NCI-H526 treated with DMSO at 0.1 percent for 48 hours (cell line): ENCODE measurements at regions not wholly inside any gene's neighbourhood (a gene's known extent, or its start where the extent isn't known, plus 50 kb on each side); places are given as distances from the start of the nearest gene placed in this dataset.

Experiments used
- DNase-seq: peaks from one replicate; lab custom pipeline; 2025; lab: John Stamatoyannopoulos, UW

- DNase-seq = no peak
Observed at GRCh38 chr2:51505533-51505932, 473.6 kb upstream of the NRXN1 start.

GRCh38 chr2:51490576-51491234 is 458.8 kb upstream of the NRXN1 start:
- no peak for DNase-seq

- no peak for DNase-seq
Observed at GRCh38 chr2:51484605-51485004, 452.7 kb upstream of the NRXN1 start.

DNA sequence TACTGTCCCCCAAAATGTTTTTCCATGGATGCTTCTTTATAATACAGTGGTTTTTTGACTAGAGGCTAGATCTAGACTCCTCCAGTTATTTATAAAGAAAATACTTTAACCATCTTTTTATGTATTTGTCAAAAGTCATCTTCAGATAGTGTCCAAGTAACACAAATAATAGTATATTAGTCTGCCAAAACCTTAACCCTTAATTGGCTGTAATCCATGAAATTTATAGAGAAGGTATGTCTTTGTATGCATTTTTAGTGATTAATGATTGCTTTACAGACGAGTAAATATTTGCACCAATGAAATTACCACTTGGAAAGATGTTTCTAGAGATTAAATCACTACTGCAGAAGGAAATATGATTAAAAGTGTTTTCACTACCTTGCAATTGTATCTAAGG is 451.8 kb upstream of the NRXN1 start:
- no peak for DNase-seq

GRCh38 chr2:51472783-51473182 is 440.9 kb upstream of the NRXN1 start:
- DNase-seq = no peak

DNA sequence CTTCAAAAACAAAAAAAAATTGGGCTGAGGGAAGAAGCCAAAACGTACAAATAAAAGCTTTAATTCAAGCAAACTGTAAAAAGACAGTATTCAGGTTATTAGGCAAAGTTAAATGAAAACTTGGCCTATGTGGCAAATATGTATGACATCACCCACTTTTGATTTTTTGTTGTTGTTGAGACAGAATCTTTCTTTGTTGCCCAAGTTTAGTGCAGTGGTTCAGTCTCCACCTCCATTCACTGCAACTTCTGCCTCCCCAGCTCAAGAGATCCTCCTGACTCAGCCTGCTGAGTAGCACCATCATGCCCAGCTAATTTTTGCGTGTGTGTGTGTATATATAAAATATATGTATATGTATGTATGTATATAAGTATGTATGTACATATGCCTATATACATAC is 440.4 kb upstream of the NRXN1 start:
- DNase-seq = no peak

DNA sequence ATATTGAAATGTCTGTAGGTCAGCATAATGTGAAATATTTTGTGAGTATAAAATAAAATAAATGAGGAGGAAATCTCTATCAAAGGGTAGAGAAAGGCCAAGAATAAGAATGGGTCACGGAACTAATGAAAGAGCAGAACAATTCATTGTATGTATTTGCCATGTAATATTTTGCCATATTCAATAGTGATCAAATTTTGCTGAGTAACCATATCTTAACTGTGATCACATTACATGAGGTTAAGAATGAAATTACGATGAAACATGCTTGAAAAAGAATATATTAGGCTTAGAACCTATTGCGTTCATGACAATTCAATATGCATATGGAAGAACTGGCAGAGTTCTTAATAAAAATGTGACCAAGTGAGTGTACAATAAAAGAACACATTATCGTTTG is 437.2 kb upstream of the NRXN1 start:
- DNase-seq = no peak

- no peak for DNase-seq
Observed at GRCh38 chr2:51465326-51465725, 433.4 kb upstream of the NRXN1 start.

DNA sequence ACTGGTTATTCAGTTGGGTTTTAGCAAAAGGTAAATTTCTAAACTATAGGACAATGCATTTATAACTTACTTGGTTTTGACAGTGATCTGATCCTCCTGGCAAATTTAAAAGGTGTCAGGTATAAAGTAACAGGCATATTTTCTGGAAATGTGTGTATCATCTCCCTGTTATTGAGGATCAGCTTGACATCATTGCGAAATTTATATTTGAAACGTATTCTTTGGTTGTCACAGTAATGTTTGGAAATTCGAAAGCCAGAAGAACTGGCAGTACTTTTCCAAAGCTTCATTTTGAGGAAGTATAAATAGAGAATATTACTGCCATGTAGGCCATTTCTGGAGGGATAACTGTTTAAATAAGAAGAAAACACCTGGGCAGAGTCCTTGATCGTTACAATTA is 422.2 kb upstream of the NRXN1 start:
- no peak for DNase-seq

DNA sequence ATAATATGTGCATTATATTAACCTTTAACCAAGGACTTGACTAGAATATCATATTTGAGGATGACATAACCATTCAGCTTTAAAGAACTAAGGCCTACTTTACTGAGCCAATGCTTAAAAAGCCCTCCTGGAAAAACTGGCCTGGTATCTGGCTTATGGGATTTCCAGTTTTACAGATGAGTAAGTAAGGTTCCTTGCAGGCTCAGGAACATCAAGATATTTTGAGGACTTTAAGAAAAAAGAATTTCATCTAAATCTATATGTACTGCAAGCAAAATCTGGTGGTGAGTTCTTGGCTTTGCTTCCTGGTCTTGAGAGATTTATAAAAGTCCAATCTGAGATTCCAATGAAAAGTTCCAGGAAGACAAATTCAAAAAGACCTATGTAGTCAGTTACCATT is 417.0 kb upstream of the NRXN1 start:
- DNase-seq = no peak

DNA sequence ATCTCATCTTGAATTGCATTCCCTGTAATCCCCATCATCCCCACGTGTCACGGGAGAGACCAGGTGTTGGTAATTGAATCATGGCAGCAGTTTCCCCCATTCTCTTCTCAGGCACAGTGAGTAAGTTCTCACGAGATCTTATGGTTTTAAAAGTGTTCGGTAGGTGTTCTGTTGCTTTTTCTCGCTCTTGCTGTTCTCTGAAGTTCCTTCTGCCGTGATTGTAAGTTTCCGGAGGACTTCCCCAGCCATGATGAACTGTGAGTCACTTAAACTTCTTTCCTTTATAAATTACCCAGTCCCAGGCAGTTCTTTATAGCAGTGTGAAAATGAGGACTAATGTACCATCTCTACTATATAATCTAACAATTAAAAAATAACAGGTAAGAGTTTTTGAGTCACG is 409.9 kb upstream of the NRXN1 start:
- DNase-seq = no peak

DNA sequence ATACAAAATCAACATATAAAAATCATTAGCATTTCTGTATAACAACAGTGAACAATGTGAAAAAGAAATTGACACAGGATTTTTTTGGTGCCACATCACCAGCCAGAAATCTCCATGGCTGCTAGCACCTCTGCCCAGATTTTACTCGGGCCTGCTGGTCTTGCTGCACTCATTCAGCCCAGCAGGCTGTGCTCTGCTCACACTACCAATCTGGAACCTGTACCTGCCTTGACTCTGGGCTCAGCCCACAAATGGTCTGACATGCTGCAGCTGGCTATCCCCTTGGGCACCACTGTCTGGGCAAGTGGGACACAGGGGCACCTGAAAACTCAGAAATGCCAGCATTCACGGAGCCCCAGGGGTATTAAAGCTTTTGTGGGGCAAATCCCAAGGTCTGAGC is 392.5 kb upstream of the NRXN1 start:
- no peak for DNase-seq

- no peak for DNase-seq
Observed at GRCh38 chr2:51420511-51420910, 388.6 kb upstream of the NRXN1 start.

- DNase-seq = no peak
Observed at GRCh38 chr2:51413726-51414125, 381.8 kb upstream of the NRXN1 start.

- DNase-seq = peak; percentile 15
Observed at GRCh38 chr2:51410331-51410730, 378.4 kb upstream of the NRXN1 start.

GRCh38 chr2:51409920-51410319 is 378.0 kb upstream of the NRXN1 start:
- DNase-seq = no peak

DNA sequence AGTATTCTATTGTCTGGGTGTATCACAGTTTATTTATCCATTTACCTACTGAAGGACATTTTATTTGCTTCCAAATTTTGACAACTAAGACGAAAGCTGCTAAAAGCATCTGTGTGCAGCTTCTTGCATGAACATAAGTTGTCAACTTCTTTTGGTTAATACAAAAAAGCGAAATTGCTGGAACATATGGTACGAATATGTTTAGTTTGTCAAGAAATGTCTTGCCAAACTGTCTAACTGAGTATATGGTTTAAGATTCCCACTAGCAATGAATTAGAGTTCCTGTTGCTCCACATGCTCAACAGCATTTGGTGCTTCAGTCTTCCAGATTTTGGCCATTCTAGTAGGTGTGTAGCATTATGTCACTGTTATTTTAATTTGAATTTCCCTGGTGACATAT is 372.3 kb upstream of the NRXN1 start:
- DNase-seq = no peak

DNA sequence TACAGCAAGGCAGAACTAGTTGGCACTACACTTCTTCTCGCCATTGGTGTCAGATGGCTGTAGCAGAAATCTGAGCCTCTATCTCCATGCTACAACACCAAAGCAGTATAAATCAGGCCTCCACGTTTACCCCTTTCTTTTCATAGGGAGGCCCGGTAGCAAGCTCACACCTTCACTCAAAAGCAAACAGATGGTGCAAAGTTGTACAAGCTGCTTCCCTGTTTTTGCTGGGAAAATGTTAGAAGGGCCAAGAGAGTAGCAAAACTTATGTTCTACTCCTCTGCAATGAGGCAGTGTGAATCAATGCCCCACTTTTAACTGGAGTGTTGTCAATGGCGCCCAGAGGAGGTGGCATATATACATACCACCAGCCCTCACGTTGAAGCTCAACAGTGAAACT is 369.6 kb upstream of the NRXN1 start:
- DNase-seq = no peak

- DNase-seq = no peak
Observed at GRCh38 chr2:51387235-51387634, 355.3 kb upstream of the NRXN1 start.

GRCh38 chr2:51379997-51380396 is 348.1 kb upstream of the NRXN1 start:
- no peak for DNase-seq

DNA sequence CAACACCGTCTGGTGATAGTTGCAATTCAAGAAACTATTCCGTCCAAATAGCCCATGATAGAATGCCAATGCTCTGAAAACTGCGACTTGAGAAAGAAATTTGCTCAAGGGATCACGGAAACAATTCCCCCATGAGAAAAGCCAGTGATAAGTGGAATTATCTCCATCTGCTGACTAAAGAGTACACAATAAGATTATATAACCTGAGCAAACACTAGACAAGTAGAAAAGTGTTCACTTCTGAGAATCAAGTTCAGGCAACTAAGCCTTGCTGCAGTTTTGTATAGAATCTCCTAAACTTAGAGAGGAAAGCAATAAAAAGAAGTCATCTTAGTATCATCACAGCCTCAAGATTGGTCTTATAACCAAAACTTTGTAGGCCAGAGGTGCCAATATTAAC is 336.3 kb upstream of the NRXN1 start:
- no peak for DNase-seq

DNA sequence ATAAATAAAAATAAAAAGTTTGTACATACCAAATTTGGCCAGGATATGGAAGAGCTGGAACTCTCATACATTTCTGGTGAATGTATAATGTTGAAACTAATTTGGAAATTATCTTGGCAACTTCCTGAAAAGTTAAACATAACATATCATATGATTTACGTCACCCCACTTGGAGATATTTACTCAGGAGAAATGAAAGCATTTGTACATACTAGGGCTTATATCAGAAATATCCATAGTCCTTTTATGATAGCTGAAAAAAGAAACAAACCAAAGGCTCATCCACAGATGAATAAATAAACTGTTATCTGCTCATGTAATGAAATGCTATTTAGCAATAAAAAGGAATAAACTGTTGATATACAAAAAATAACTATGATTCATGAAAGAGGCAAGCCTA is 318.2 kb upstream of the NRXN1 start:
- DNase-seq = no peak

- no peak for DNase-seq
Observed at GRCh38 chr2:51344886-51345285, 313.0 kb upstream of the NRXN1 start.
